Psoas muscle (tissue), 7 donors: ENCODE measurements at regions not wholly inside any gene's neighbourhood (a gene's known extent, or its start where the extent isn't known, plus 50 kb on each side); places are given as distances from the start of the nearest gene placed in this dataset.

Source experiments
- ATAC-seq, 4 donors: fragments of 200-7000 bp; cut with Tn5 transposase; one replicate each; pipeline ENCODE4 v1.9.1; 2020; ENCODE audit warnings: moderate library complexity in 3 of 4, mild to moderate bottlenecking in 2 of 4
- DNase-seq, 2 donors: peaks; one replicate each; pipeline ENCODE4 v3.0.0-alpha.2; 2020
- H3K27ac ChIP-seq: fragments of 200-600 bp; one replicate; pipeline ENCODE4 v1.8.0; 2022
- H3K27me3 ChIP-seq, 3 donors: fragments of 200-600 bp in 1 of 3; one replicate each; pipeline versions ENCODE4 v1.6.1 to v1.8.0; 2013 to 2022; ENCODE audit warnings: low read length in 2 of 3, mild to moderate bottlenecking in 2 of 3, moderate library complexity in 1 of 3; ENCODE audit not compliant: insufficient read depth in 3 of 3
- H3K36me3 ChIP-seq, 2 donors: fragments of 200-600 bp in 1 of 2; one replicate each; pipeline versions ENCODE4 v1.6.1 to v1.8.0; 2013 to 2022; ENCODE audit warnings: low read depth in 1 of 2, mild to moderate bottlenecking in 1 of 2, moderate library complexity in 1 of 2; ENCODE audit not compliant: insufficient read depth in 1 of 2
- H3K4me1 ChIP-seq: fragments of 200-600 bp; one replicate; pipeline ENCODE4 v1.8.0; 2022
- H3K4me3 ChIP-seq: fragments of 200-600 bp; one replicate; pipeline ENCODE4 v1.8.0; 2022; ENCODE audit warnings: mild to moderate bottlenecking
- H3K9me3 ChIP-seq: fragments of 200-600 bp; one replicate; pipeline ENCODE4 v1.8.0; 2022
- WGBS, 3 donors: extraction: QIAGEN DNeasy Blood & Tissue Kit; methylation state at CpG; one replicate each; pipeline versions ENCODE4 v1.1.6 to v1.1.7; 2013; 5-methylcytosine and 5-hydroxymethylcytosine counted together
- intact Hi-C, 2 donors: fragments of 100-400 bp; cut with DNase I; formaldehyde crosslinking; loops; one replicate each; pipeline versions ENCODE4 v1.11.0 to v1.14.2; 2022
- TF ChIP-seq, protein P1 (sequence below): fragments of 200-600 bp; IDR thresholded peaks from one replicate; pipeline ENCODE4 v1.8.0; 2022; ENCODE audit warnings: antibody characterized with exemption
- donor health status: healthy with polysubstance abuse.
- donor health status: DM: no; HTN: no; CAD: no; lungs with moderate emphysema.
- donor health status: Bipolar disorder and iron deficiency.
- donor health status: healthy.
- donor health status: DM: yes; HTN: yes; CAD: no.
- donor health status: DM: no; HTN: no; CAD: no.
- donor health status: DM: yes; HTN: yes; CAD: no.

DNA sequence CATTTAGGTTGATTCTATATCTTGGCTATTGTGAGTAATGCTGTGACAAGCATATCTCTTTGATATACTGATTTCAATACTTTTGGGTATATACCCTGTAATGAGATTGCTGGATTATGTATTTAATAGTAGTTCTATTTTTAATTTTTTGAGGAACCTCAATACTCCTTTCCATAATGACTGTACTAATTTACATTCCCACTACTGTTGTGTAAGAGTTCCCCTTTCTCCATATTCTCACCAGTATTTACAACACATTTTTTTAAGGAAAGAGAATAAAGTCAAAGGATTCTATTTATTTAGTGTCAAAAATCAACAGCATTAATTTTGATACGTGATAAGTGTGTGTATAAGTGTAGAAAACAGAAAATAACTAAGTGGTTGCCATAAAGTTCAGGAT is 356.4 kb upstream of the EDIL3 start:
- no peaks in the 10 kb centered on the region for H3K27me3 ChIP-seq
- ATAC-seq (no peak), DNase-seq (no peak)
- no peaks in the 10 kb centered on the region for H3K36me3 ChIP-seq
- TF ChIP-seq, protein P1, sequence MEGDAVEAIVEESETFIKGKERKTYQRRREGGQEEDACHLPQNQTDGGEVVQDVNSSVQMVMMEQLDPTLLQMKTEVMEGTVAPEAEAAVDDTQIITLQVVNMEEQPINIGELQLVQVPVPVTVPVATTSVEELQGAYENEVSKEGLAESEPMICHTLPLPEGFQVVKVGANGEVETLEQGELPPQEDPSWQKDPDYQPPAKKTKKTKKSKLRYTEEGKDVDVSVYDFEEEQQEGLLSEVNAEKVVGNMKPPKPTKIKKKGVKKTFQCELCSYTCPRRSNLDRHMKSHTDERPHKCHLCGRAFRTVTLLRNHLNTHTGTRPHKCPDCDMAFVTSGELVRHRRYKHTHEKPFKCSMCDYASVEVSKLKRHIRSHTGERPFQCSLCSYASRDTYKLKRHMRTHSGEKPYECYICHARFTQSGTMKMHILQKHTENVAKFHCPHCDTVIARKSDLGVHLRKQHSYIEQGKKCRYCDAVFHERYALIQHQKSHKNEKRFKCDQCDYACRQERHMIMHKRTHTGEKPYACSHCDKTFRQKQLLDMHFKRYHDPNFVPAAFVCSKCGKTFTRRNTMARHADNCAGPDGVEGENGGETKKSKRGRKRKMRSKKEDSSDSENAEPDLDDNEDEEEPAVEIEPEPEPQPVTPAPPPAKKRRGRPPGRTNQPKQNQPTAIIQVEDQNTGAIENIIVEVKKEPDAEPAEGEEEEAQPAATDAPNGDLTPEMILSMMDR = no peak
- H3K27ac ChIP-seq = no peak overlapping the region
- peaks cover 2% of the 10 kb centered on the region for H3K9me3 ChIP-seq
- H3K4me3 ChIP-seq = no peak overlapping the region
- WGBS, 3 donors = 62 to 70% (median 65%) methylated on average over 1 of the region's 1 CpG
- intact Hi-C loops = no loop called here
- no peaks in the 10 kb centered on the region for H3K4me1 ChIP-seq

DNA sequence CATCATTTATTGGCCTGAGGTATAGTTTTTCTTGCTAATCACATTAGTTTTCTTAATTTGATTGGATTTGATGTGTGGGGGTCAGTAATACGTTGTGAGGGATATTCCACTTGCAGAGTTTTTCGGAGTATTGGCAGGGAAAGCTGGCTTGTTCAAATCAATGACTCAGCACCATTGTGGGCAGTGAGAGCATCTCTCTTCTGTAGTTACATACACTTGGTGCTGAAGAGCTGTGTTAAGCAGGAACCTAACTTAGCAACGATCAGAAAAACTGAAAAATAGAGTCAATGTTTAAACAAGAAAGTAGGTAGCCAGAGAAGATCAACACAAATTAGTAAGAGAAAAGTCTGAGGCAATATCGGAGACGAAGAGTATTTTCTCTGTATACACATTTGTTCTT is 344.6 kb upstream of the EDIL3 start:
- WGBS, 3 donors = 58 to 67% (median 58%) methylated on average over 5 of the region's 5 CpGs
- H3K4me3 ChIP-seq = no peak overlapping the region
- no peak overlapping the region for H3K27ac ChIP-seq
- H3K36me3 ChIP-seq = no peaks in the 10 kb centered on the region
- intact Hi-C loops = no loop called here
- ATAC-seq (no peak), DNase-seq (no peak)
- no peaks in the 10 kb centered on the region for H3K9me3 ChIP-seq
- no peaks in the 10 kb centered on the region for H3K27me3 ChIP-seq
- no peaks in the 10 kb centered on the region for H3K4me1 ChIP-seq
- TF ChIP-seq, protein P1 = no peak

DNA sequence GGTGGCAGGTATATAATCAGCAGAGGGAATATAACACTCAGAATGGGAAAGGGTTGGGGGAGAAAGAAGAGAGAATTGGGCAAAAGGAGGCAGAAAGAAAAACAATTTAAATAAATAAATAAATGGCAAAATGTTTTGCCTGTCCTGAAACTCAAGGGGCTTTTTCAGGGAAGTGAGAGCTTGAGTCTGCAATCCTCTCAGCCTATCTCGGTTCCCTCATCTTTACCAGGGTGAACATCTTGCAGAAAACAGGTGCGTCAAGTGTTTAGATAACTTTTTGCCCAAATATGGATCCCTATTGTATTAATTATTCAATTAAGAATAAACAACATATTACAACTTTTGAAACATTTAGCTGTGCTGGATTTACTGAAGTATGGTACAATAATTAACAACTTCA is 343.0 kb upstream of the EDIL3 start:
- TF ChIP-seq, protein P1 = no peak
- Histone ChIP-seq H3K9me3 (no peaks in the 10 kb centered on the region), H3K36me3 (no peaks in the 10 kb centered on the region), H3K4me3 (no peak overlapping the region), H3K27ac (no peak overlapping the region), H3K4me1 (no peaks in the 10 kb centered on the region), H3K27me3 (no peaks in the 10 kb centered on the region)
- WGBS, 3 donors = 81 to 92% (median 85%) methylated on average over 2 of the region's 2 CpGs
- intact Hi-C loops = no loop called here
- no peak for ATAC-seq
- DNase-seq = no peak

DNA sequence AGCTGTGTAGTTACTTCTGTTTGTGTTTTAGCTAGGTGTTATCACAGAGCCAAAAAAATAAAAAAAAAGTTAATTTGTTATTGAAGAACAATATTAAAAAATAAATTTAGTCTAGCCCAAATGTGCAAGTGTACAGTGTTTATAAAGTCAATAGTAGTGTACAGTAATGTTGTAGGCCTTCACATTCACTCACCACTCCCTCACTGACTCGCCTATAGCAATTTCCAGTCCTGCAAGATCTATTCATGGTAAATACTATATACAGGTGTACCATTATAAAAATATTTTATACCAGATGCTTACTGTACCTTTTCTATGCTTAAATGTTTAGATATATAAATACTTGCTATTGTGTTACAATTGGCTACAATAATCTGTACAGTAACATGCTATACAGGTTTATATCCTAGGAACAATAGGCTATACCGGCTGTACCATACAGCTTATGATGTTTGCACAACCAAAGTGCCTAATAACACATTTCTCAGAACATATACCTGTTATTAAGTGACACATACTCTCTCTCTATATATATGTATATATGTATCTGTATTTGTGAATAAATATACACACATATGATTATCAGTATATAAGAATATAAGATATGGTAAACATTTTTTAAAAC is 341.4 kb upstream of the EDIL3 start:
- intact Hi-C loops = no loop called here
- H3K27ac ChIP-seq = no peak overlapping the region
- no peaks in the 10 kb centered on the region for H3K36me3 ChIP-seq
- H3K9me3 ChIP-seq = no peaks in the 10 kb centered on the region
- TF ChIP-seq, protein P1 = no peak
- no peak overlapping the region for H3K4me3 ChIP-seq
- no peak for DNase-seq
- H3K27me3 ChIP-seq = no peaks in the 10 kb centered on the region
- H3K4me1 ChIP-seq = no peaks in the 10 kb centered on the region
- 88 to 97% (median 94%) methylated on average over 2 of the region's 2 CpGs for WGBS, 3 donors
- no peak for ATAC-seq

GRCh38 chr5:84724683-84725082 is 340.0 kb upstream of the EDIL3 start:
- Histone ChIP-seq H3K27me3 (no peaks in the 10 kb centered on the region), H3K4me1 (no peaks in the 10 kb centered on the region), H3K27ac (no peak overlapping the region), H3K4me3 (no peak overlapping the region), H3K36me3 (no peaks in the 10 kb centered on the region), H3K9me3 (peaks cover 2% of the 10 kb centered on the region)
- TF ChIP-seq, protein P1 = no peak
- DNase-seq = no peak
- intact Hi-C loops = no loop called here
- no peak for ATAC-seq
- WGBS, 3 donors = 23 to 31% (median 26%) methylated on average over 1 of the region's 1 CpG
